Dendritic cell treated with granulocyte-macrophage colony-stimulating factor and Interleukin-4, amounts not matched to agents 40 ng/mL and 50 ng/mL, for 4 days (primary cell): ENCODE measurements at regions not wholly inside any gene's neighbourhood (a gene's known extent, or its start where the extent isn't known, plus 50 kb on each side); places are given as distances from the start of the nearest gene placed in this dataset.

Experiments
- H3K27ac Mint-ChIP-seq: one replicate; pipeline ENCODE4 v1.8.0; 2022; ENCODE audit warnings: mild to moderate bottlenecking, mixed read lengths
- H3K27me3 Mint-ChIP-seq: one replicate; pipeline ENCODE4 v1.8.0; 2022; ENCODE audit warnings: mild to moderate bottlenecking, mixed read lengths
- H3K36me3 Mint-ChIP-seq: one replicate; pipeline ENCODE4 v1.8.0; 2022; ENCODE audit warnings: low read depth, mixed read lengths
- H3K4me1 Mint-ChIP-seq: one replicate; pipeline ENCODE4 v1.8.0; 2022; ENCODE audit warnings: low read depth, mixed read lengths
- H3K4me3 Mint-ChIP-seq: one replicate; pipeline ENCODE4 v1.8.0; 2022; ENCODE audit warnings: mild to moderate bottlenecking, moderate library complexity, mixed read lengths
- H3K9me3 Mint-ChIP-seq: one replicate; pipeline ENCODE4 v1.8.0; 2022; ENCODE audit warnings: mixed read lengths
- intact Hi-C: fragments of 100-400 bp; cut with micrococcal nuclease; formaldehyde crosslinking; loops from one replicate; pipeline ENCODE4 v1.15.0; 2022

DNA sequence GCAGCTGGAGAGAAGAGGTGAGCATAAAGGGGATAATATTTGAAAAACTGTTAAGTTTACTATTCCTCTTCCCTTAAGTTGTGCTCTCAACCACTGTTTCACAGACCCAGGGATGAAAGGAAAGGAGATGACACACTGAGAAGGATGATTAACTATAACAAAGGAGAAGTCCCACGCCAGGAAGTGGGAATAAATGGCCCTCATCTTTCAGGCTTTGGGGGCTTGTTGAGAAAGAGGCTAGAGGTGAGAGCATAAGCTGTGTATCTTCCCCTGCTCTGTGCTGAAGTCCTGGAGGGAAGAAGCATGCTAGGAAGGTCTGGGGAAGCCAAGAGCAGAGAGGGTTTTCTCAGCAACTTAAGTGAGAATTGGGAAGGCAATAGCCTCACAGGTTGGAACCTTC is 399.1 kb upstream of the ATP5MC3 start:
- Mint-ChIP-seq H3K36me3 (no peaks in the 10 kb centered on the region), H3K27ac (peak overlapping the region; percentile 37), H3K27me3 (peaks cover 3% of the 10 kb centered on the region), H3K4me3 (no peak overlapping the region), H3K9me3 (no peaks in the 10 kb centered on the region), H3K4me1 (peaks cover 36% of the 10 kb centered on the region)
- intact Hi-C loops, result no loop called here

DNA sequence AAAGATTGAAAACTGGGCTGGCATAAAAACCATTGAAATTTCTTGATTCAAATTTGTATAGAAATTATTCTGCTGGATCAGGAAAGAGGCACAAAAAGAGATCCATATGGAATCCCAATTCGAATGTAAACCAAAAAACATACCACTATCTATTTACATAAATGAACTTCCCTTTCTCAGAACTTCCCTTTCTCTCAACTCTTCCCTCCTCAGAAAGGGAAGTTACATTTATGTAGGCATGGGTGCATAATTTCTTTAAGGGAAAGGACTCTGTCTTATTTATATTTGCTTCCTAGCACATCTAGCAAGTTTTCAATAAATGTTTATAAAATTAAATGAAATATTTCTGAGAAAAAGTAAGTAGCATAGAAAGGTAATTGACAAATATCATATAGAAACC is 398.1 kb upstream of the ATP5MC3 start:
- Mint-ChIP-seq H3K4me3 (no peak overlapping the region), H3K9me3 (no peaks in the 10 kb centered on the region), H3K4me1 (peaks cover 36% of the 10 kb centered on the region), H3K36me3 (no peaks in the 10 kb centered on the region), H3K27ac (no peak overlapping the region), H3K27me3 (peaks cover 6% of the 10 kb centered on the region)
- intact Hi-C loops, result no loop called here

GRCh38 chr2:175577368-175577970 is 396.0 kb upstream of the ATP5MC3 start:
- Mint-ChIP-seq H3K27ac (no peak overlapping the region), H3K4me1 (peaks cover 36% of the 10 kb centered on the region), H3K36me3 (no peaks in the 10 kb centered on the region), H3K4me3 (no peak overlapping the region), H3K9me3 (no peaks in the 10 kb centered on the region), H3K27me3 (peaks cover 6% of the 10 kb centered on the region)
- intact Hi-C loops, result no loop called here

DNA sequence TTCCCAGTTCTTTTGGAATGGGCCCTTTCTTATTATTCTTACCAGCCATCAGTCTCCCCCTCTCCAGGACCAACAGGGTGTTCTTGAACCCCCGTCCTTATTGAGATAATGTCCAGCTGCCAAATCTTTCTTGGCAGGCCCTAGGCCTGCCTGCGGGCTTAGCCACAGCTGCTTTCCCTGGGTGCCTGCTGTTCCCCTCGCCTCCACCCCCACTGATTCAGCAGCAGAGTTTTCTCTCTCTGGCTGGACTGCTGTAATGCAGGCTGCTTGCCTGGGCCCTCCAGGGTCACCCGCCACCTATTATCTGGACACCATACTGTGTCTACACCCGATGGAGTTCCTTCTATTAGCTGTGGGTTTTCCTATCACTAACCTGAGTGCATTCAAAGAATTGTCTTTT is 395.4 kb upstream of the ATP5MC3 start:
- Mint-ChIP-seq H3K27me3 (peaks cover 6% of the 10 kb centered on the region), H3K4me3 (no peak overlapping the region), H3K4me1 (peaks cover 36% of the 10 kb centered on the region), H3K36me3 (no peaks in the 10 kb centered on the region), H3K27ac (no peak overlapping the region), H3K9me3 (no peaks in the 10 kb centered on the region)
- intact Hi-C loops, result no loop called here

- H3K27ac Mint-ChIP-seq, result no peak overlapping the region
- H3K27me3 Mint-ChIP-seq, result peaks cover 6% of the 10 kb centered on the region
- no peaks in the 10 kb centered on the region for H3K9me3 Mint-ChIP-seq
- no peak overlapping the region for H3K4me3 Mint-ChIP-seq
- H3K4me1 Mint-ChIP-seq, result peaks cover 35% of the 10 kb centered on the region
- intact Hi-C loops, result no loop called here
- H3K36me3 Mint-ChIP-seq, result no peaks in the 10 kb centered on the region
Observed at GRCh38 chr2:175576270-175576669, 394.8 kb upstream of the ATP5MC3 start.

DNA sequence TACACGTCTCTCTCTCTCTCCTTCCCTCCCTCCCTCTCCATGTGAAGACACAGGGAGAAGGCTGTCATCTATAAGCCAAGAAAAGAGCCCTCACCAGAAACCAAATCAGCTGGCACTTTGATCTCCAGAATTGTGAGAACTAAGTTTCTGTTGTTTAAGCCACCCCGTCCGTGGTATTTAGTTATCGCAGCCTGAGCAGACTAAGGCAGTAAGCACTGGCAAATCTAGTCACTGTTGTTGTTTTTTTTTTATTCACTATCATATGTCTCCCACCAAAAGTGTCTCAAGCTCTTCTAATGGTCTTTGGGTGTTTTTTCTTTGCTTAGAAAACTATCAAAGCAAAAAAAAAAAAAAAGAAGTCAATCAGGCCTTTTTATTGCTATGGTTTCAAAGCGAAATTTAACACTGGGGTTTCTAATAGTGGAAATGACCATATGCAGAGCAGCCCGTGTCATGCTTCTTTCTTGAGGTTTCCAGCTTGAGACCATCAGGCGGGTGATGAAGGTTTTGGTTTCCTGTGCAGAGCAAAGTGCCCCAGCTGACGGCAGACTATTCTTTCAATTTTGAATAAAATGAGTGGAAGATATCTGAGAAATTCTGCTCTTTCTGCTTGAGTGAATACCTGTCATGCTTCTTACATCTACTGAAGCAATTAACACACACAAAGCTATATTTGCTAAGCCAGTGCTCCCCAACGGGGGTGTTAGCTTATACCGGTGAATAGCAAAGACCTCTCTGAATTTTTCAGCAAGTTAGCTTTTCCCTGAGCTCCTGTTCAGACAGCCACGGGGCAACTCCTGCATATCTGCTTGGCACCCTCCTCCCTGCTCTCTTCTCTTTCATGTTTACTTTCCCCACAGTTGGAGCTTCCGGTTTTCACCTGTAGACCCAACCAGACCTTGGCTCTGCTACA is 394.1 kb upstream of the ATP5MC3 start:
- H3K27me3 Mint-ChIP-seq, result peaks cover 6% of the 10 kb centered on the region
- no peak overlapping the region for H3K27ac Mint-ChIP-seq
- no peak overlapping the region for H3K4me3 Mint-ChIP-seq
- H3K4me1 Mint-ChIP-seq, result peaks cover 28% of the 10 kb centered on the region
- no peaks in the 10 kb centered on the region for H3K36me3 Mint-ChIP-seq
- intact Hi-C loops, result no loop called here
- no peaks in the 10 kb centered on the region for H3K9me3 Mint-ChIP-seq

- Mint-ChIP-seq H3K36me3 (no peaks in the 10 kb centered on the region), H3K27me3 (peaks cover 6% of the 10 kb centered on the region), H3K4me1 (peaks cover 17% of the 10 kb centered on the region), H3K9me3 (no peaks in the 10 kb centered on the region), H3K4me3 (no peak overlapping the region), H3K27ac (no peak overlapping the region)
- intact Hi-C loops, result no loop called here
Observed at GRCh38 chr2:175574069-175574468, 392.6 kb upstream of the ATP5MC3 start.

DNA sequence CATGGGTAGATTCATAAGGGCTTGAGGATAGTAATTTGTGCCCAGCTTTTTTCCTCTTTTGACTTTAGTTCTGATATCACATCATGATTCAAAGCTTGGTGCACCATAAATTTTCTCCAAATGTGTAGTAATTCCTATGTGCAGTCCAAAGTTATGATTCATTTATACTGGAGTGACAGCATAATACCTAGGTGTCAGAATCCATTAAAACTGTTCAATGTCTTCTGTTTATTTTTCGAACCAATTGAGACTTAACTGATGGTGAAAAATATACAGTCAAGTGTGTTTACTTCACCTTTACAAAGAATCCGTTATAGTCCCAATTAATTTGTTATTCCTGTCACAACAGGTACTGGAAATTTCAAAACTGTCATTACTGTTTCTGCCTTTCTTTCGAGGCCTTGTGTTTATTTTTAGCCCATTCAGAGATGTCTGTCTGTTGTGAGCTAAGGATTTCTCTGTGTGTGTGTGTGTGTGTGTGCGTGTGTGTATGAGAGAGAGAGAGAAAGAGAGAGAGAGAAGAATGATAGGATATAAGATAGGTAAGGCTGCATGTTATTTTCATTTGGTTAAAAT is 389.7 kb upstream of the ATP5MC3 start:
- H3K27me3 Mint-ChIP-seq, result peaks cover 5% of the 10 kb centered on the region
- H3K36me3 Mint-ChIP-seq, result no peaks in the 10 kb centered on the region
- no peaks in the 10 kb centered on the region for H3K9me3 Mint-ChIP-seq
- no peak overlapping the region for H3K4me3 Mint-ChIP-seq
- intact Hi-C loops, result no loop called here
- H3K27ac Mint-ChIP-seq, result no peak overlapping the region
- peaks cover 8% of the 10 kb centered on the region for H3K4me1 Mint-ChIP-seq

DNA sequence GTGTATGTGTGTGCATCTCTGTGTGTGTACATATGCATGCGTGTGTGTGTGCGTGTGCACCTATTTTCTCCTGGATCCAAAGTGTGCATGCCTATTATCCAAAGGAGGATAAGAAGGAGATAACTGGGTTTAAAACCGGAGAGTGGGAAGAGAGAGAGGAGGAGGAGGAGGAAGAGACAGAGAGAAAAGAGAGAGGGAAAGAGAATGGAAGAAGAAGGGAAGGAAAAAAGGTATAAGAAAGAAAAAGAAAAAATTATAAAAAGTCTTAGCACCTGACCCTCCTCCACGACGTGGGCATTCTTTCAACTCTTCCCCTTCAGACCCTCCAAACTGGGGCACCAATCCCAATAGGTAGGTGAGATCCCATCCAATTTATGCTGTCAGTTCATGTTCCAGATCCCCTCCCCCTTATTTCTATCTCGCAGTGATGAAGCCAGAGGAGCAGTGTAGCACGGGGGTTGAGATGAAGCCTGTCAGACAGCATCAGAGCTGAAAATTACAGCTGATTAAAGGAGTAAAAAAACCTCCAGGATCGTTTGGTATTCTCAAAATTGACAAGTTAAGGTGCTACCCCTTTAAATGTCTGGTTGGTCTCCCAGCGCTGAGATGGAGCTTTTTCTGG is 386.7 kb upstream of the ATP5MC3 start:
- Mint-ChIP-seq H3K4me1 (peaks cover 8% of the 10 kb centered on the region), H3K27ac (no peak overlapping the region), H3K36me3 (no peaks in the 10 kb centered on the region), H3K4me3 (no peak overlapping the region), H3K9me3 (no peaks in the 10 kb centered on the region), H3K27me3 (no peaks in the 10 kb centered on the region)
- intact Hi-C loops, result no loop called here

DNA sequence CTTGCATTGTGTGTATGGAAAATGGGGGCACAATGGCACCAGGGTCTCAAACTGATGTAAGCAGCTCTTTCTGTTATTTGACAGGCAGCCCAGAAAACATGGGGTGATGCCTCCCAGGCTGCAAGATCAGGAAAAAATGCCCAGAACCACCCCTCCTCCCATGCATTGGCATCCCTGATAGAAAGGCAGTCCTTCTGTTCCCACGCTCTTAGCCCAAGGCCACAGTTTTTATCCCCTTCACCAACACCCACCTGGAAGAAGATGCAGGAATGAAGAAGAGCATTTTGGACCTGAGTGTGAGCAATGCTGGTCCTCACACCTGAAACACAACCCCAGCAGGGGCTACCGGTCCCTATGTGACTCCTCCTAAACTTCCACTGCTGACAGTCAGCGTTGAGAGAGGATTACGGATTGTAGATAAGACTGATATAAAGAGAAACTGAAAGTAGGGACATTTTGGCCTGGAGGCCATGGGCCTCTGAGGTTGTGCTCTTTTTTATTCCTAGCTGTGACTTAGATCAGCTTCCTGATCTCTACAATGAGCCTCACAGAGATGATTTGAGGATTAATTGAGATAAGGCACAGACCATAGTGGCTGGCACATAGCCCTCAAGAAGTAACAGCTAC is 386.0 kb upstream of the ATP5MC3 start:
- no peaks in the 10 kb centered on the region for H3K27me3 Mint-ChIP-seq
- intact Hi-C loops, result no loop called here
- no peak overlapping the region for H3K27ac Mint-ChIP-seq
- no peaks in the 10 kb centered on the region for H3K9me3 Mint-ChIP-seq
- no peak overlapping the region for H3K4me3 Mint-ChIP-seq
- H3K4me1 Mint-ChIP-seq, result peaks cover 8% of the 10 kb centered on the region
- no peaks in the 10 kb centered on the region for H3K36me3 Mint-ChIP-seq

DNA sequence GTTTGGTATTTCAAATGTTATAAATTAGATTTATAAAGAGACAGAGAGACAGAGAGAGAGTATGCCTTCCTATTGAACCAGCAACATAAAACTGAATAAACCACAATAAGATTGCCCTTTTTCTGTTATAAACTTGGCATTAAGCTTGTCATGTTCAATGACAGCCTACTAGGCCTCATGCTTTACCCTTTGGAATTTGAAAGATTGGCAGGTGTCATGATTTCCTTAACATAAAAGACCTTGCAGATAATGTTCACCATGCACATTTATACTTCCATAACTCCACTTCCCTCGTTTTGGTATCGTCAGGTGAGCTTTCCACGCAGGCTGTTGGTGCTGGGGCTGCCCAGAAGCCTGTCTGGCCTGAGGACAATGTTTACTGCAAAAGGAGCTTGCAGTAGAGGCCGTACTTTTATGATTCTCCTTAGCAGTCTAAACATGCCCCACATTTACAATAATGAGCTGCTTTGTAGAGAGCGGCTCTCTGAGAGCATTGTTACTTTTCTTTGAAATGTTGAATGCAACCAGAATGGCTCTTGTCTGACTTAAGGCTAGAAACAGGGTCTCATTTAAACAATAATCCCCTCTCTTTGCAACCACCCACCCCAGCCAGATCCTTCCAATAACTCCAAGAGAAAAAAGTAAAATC is 379.1 kb upstream of the ATP5MC3 start:
- Mint-ChIP-seq H3K9me3 (no peaks in the 10 kb centered on the region), H3K4me3 (no peak overlapping the region), H3K27me3 (peaks cover 3% of the 10 kb centered on the region), H3K4me1 (no peaks in the 10 kb centered on the region), H3K27ac (no peak overlapping the region), H3K36me3 (no peaks in the 10 kb centered on the region)
- intact Hi-C loops, result no loop called here

GRCh38 chr2:175559613-175560012 is 378.1 kb upstream of the ATP5MC3 start:
- no peak overlapping the region for H3K27ac Mint-ChIP-seq
- H3K36me3 Mint-ChIP-seq, result no peaks in the 10 kb centered on the region
- H3K4me3 Mint-ChIP-seq, result no peak overlapping the region
- intact Hi-C loops, result no loop called here
- no peaks in the 10 kb centered on the region for H3K9me3 Mint-ChIP-seq
- peaks cover 3% of the 10 kb centered on the region for H3K27me3 Mint-ChIP-seq
- H3K4me1 Mint-ChIP-seq, result no peaks in the 10 kb centered on the region

- Mint-ChIP-seq H3K27me3 (peaks cover 3% of the 10 kb centered on the region), H3K4me3 (no peak overlapping the region), H3K36me3 (no peaks in the 10 kb centered on the region), H3K9me3 (no peaks in the 10 kb centered on the region), H3K4me1 (peaks cover 10% of the 10 kb centered on the region), H3K27ac (no peak overlapping the region)
- intact Hi-C loops, result no loop called here
Observed at GRCh38 chr2:175557810-175558377, 376.4 kb upstream of the ATP5MC3 start.
